ENCODE measurements at regions not wholly inside any gene's neighbourhood (a gene's known extent, or its start where the extent isn't known, plus 50 kb on each side); places are given as distances from the start of the nearest gene placed in this dataset.

- TF ChIP-seq, protein P1, sequence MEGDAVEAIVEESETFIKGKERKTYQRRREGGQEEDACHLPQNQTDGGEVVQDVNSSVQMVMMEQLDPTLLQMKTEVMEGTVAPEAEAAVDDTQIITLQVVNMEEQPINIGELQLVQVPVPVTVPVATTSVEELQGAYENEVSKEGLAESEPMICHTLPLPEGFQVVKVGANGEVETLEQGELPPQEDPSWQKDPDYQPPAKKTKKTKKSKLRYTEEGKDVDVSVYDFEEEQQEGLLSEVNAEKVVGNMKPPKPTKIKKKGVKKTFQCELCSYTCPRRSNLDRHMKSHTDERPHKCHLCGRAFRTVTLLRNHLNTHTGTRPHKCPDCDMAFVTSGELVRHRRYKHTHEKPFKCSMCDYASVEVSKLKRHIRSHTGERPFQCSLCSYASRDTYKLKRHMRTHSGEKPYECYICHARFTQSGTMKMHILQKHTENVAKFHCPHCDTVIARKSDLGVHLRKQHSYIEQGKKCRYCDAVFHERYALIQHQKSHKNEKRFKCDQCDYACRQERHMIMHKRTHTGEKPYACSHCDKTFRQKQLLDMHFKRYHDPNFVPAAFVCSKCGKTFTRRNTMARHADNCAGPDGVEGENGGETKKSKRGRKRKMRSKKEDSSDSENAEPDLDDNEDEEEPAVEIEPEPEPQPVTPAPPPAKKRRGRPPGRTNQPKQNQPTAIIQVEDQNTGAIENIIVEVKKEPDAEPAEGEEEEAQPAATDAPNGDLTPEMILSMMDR (IDR thresholded peaks at IDR 0.05; ENCODE audit: low read depth, low read length, poor library complexity, severe bottlenecking) = no peak
- TF ChIP-seq EZH2phosphoT487 (IDR thresholded peaks at IDR 0.05; ENCODE audit: borderline replicate concordance, low read length) = no peak
Measured at GRCh38 chr6:71124340-71124739, 164.3 kb upstream of the OGFRL1 start.
